NCI-H1694 (cell line): ENCODE measurements at regions not wholly inside any gene's neighbourhood (a gene's known extent, or its start where the extent isn't known, plus 50 kb on each side); places are given as distances from the start of the nearest gene placed in this dataset.

Experiments used
- DNase-seq: peaks from one replicate; lab custom pipeline; 2025; lab: John Stamatoyannopoulos, UW

DNA sequence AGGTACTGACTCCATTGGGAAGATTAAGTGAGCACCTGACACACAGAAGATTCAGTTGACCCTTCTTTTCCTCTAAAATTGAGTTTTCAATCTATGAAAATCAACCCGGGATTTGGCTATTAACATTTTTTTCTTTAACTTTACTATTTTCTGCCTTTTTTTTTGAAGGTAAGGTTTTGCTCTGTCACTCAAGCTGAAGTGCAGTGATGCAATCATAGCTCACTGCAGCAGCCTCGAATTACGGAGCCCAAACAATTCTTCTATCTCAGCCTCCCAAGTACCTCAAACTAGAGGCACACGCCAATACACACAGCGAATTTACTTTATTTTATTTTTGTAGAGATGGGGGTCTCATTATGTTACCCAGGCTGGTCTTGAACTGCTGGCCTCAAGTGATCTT, 1029.5 kb downstream of the MCTP2 start:
- DNase-seq: no peak

DNA sequence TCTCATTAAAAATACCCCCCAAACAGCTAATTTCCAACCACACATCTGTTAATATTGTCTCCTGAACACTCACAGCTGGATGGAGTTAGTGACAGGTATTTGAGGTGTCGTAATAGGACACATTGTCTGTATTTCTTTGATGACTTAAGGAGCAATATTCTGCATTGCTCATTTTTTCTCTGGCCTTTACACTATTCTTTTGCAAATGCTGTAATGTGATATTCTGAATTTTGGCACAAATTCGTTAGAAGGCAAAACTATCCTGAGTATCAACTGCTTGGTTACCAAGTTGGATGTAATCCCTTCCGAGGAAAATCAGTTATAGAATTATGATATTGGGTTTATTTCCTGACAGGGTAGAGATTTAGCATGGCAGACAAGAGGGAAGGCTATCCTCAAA, 1030.2 kb downstream of the MCTP2 start:
- no peak for DNase-seq

DNA sequence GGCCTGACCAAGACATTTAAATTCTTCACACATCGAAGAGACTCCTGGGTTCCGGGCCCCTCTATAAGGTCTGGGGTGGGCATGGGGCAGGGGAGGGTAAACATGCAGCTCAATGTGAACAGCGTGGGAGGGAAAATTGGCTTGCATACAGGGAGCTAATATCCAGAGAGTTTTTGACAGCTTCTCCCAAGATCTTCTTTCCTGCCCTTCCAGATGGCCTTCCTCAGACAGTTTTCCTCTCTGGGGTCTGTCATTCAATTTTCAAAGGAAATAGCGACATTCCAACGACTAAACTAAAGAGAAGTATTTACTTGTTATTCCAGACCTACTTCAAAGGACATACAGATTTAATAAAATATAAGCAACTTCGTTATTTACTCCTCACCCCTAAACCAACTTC, 1030.6 kb downstream of the MCTP2 start:
- no peak for DNase-seq

DNA sequence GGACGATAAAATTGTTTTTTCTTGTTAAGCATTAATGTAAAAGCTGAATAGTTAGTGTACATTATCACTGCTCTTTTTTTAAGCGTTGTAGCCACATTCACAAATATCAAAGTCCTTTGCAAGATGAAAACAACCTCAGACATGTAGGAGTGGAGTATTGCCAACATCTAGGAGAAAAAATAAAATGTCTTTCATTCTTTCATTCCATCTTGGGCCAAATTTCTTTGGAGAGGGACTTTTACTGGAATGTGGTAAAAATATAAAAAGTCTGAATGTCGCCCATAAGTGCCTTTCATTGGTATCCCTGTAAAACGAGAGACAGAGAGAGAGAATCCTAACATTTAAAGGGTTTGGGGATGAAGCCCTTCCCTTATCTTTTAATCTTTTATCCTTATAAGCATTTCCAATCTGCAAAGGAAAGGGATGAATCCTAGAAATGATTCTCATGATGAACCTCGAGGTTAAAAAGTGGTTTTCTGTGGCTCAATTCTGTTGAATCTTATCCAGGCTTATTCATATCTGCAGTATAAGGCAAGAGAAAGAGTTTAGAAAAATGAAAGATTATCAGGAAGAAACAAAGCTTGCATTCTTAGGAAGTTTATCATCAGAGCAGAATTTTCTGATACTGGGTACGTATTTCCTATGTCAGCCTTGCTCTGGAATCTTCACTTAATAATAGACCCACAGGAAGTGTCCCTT, 1031.7 kb downstream of the MCTP2 start:
- no peak for DNase-seq

DNA sequence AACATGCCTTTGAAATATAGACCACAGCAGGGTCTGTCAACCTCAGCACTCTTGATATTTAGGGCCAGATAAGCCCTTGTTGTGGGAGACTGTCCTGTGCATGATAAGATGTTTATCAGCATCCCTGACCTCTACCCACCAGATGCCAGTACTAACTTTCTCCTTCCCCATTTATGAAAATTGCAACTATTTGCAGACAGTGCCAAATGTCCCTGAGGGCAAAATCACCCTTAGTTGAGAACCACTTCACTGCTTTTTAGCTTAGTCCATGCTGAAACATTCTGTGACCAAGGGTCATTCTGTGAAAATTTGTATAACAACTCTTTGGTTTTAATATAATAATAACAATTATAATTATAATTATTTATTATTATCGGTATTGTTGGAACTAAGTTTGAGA, 1032.4 kb downstream of the MCTP2 start:
- DNase-seq: no peak

DNA sequence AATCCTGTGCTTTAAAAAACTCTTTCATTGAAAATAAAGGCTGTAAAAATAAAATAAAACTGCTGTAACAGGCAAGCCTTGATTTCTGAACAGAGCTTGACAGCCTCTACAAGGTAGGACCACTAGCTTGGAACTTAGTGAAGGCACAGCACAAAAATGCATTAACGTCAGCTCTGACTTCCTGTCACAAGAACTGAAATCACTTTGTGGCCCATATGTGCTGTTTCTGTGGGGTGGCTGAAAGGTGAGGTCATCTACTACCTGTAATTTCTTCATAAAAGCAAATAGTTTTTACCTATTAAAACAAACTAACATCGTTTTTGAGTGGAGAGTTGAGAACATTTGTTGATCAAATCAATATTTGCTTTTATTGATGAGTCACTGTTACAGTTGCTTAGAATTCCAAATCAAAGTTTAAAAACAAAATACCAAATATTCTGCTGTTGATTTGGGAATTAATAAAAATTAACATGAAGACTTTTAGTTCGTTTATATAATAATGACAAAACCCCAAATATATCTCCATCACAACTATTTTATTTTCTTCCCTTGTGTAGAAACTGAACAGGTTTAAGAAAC, 1034.1 kb downstream of the MCTP2 start:
- DNase-seq: no peak

DNA sequence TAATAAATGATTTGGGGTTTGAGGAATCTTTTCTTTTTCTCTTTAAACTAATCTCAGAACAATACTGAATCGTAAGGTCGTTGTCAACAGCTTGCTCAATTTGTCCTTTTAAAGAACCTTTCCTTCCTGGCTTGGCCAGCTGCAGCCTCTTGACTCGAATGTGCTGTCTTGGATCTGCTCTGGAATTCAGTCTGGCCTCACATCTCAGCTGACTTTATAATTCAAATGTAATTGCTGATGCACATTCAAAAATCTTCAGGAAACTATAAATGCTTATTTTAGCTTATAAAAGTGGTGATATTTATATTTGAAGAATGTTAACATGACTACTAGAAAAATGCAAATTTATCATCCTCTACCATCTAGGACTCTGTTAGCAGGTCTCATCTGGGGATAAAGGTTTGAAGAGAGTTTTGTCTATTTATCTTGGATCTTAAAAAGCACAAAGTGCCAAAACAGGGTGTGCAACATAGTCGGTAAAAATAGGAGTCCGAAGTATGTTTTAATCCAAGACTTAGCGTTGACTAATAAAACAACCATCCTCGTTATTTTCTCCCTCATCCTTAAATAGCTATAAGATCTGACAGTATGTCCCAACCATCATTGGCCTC, 1035.2 kb downstream of the MCTP2 start:
- no peak for DNase-seq

DNA sequence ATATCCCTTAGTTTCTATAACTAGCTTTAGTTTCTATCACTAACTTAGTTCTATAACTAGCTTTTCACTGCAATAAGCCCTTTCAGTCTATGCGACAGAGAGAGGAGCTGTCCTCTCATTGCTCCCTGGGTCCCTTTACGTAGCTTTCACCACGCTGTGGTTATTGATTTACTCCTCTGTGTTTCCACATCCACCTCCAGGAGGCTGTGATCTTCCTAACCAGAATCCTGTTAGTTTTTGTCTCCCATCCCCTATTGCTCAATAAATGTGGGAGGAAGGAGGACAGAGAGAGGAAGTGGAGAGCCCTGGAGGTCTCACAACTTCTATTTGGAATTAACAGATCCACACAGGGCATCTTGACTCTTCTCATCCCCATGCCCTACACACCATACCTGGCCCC, 1036.1 kb downstream of the MCTP2 start:
- DNase-seq: no peak

DNA sequence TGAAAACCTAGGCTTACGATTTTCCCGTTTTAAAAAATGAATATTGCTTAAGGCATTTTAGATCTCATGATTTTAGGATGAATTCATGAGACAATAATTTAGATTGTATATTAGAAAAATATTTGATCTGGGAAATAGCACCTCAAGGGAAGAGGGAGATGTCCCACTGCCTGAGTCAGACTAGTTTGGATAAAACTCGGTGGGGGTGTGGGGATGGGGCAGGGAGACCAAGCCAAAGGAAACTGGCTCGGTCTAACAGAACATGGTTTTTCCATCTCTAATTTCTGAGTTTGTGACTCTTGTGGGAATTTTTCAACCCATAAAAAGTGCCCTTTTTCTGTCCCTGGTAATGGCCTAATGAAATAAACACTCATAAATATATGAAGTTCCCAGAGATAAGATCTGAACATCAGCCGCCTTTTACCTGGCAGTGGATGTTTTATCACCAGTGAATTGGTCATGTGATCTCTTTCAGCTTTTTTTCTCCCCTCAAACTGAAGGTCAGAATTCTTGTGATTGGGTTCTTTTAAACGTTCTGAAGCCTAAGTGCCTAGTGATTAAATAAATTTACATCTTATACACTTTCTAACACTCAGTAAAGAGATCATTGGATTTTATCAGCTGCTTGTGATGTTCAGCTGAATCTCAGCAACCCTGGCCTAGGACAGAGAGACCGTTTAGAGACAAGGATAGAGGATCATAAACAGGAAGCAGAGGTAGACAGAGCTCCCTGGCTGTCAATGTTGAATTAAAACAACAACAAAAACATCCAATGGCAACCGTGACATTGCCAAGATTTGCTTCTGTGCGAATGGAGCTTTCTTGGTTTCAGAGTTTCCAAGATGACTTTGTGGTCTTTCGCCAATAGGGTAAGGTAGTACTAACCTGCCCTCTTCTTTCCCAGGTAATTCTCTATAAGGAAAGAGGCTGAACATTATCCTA, 1038.2 kb downstream of the MCTP2 start:
- DNase-seq: no peak

DNA sequence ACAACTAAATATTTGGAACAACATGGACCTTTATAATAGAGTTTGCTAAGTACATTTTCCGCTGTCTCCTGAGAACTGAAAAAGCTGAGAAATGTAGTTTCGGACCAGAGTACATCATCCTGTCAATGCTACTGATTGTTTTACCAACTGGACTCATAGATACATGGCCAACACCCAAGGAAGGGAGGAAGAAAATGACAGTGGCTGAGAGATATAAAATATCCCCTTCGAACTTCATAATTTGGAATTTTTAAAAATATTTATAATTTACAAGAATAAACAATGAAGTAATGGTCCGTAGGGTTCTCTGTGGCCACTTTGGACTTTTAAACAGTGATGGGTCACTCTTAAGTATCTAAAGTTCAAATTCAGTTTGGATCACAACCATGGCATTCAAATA, 1042.7 kb downstream of the MCTP2 start:
- DNase-seq: no peak

DNA sequence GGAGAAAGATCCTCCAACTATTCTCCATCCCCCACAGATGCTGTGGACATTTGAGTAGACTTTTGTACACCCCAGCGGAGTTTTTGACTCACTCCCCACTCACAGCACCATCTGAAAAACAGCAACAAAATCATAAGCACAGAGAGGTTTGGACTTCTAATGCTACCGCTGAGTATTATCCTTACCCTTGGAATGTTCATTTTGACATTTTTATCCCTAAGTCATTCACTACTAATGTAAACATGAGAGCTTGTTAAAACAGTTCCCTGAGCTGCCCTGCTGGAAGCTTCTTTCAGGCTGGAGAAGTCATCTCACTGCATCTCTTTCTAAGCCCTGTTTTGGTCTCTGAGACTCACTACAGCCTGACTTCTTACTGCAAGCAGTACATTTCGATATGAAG, 1045.9 kb downstream of the MCTP2 start:
- no peak for DNase-seq

DNA sequence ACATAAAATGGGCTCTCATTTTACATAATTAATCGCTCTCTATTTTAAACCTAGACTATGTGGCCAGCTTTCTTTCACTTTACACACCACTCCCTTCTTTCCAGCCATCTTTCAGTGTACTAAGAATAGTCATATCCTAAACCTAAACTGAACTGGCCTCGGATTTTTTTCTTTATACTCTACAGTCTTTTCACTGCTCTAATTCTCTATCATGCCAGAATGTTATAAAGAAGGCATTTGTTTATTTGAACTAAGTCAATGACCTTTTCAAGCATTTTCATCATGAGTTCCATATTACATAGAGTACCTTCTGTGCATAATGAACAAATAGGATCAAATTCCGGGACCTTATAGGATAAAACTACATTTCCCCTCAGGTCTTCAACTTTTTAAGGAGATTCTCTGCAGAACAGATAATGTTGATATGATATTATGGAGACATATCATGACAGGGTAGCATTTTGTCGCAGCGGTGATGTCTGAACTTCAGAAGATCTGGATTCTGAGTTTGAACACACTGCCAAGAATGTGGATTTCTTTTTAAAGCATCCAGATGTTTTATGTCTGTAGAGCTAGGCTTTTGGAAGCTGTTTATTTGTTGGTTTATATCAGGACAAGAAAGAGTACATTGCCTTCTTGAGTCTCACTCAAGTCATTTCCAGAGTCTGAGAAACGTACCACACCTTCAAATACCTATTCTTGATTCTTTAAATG, 1047.3 kb downstream of the MCTP2 start:
- DNase-seq: no peak

DNA sequence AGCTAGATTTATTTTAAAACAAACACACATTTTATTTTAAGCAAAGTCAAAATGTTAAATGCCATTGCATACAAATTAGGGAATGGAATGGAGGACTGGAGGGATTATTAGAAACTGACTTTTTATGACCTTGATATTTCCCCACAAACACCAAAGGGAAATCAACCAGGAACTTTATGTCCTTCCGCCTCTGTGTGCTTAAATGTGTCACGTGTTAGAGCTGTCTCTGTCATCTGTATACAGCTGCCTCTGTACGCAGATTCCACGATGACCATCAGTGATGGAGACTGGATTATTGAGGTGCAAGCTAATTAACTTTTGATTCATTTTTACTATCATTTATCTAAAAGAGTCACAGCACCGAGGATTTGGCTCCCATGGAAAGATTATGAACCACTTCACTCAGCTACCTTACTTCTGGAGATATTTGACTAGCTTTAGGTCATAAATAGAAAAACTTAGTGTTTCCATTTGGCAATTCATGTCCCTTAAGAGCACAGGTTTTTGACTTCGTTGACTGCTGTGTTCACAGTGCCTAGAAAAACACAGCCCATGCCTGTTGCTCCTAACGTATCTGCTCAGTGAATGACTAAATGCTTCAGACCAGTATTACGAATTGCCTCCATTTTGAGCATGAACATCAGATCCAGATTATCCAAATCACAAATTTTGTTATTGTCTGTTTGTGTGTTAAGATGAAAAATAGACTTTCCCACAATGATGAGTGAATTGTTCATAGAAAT, 1048.1 kb downstream of the MCTP2 start:
- no peak for DNase-seq

DNA sequence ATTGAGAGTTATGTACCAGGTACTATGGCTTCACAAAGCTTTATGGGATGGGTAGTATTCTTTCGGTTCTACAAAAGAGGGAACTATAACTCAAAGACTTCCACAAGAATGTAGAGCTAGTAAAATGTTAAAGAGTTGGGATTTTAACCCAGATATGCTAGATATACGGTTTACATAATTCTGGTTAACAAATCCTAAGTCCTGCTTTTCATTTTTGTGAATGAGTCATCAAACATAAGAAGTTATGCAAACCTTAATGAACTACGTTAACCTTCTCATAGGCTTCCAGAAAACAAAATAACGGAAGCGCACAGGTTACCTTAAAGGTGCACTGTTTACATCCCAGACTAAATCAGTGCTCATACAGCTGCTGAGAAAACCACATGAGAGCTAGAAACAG, 1049.3 kb downstream of the MCTP2 start:
- DNase-seq: no peak

DNA sequence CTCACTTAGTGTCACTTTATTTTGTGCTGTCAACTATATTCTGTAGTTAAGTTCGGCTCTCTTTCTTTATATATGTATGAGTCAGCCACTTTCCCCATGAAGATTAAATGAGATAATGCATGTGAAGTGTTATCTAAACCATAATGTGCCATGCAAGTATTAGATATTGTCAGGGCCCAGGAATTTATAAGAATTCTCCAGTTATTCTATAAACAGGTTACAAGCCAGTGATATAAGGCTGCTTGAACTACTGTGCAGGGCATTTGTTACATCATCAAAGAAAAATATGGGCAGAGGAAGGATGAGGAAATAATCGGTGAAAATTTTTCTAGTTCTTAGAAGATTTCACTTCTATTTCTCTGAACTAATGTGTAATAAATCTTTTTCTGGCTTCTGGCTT, 1049.0 kb upstream of the NR2F2 start:
- DNase-seq: no peak

DNA sequence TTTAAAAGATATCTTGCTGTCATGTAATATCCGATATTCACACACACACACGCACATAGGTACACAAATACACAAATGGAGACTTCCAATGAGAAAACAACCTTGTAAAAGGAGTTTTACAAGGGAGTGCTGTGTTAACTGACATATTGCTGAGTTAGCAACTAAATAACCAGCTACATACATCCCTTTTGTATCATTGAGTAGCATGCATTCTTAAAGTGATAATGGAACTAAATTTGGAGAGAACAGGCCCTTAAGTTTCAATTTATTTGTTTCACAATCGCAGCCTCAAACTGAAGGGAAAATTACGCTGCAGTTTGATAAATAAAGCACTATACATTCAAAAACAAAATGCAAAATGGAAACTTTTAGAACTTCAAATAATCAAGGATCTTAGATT, 1046.0 kb upstream of the NR2F2 start:
- DNase-seq: no peak

DNA sequence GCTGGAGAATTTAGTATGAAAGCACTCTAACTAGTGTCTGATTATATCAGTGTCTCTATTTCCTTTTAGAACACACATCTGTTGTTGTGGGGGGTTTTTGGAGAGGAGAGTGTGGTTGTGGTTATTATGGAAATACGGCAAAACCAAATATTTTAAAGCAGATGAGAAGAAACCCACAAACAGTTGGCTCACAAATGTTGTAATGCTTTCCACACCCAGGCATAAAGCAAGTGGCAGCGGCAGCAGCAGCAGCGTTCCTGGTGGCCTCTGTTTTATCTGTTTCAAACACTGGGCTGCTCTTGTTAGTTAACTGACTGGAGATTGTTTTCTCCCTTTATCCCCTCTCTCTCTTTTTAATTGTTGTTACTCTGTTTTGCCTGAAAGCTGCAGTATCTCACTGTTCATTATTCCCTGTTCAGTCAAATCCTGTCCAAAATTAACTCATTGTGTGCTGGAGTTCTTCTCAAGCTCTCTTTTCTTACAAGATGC, 1045.5 kb upstream of the NR2F2 start:
- no peak for DNase-seq

DNA sequence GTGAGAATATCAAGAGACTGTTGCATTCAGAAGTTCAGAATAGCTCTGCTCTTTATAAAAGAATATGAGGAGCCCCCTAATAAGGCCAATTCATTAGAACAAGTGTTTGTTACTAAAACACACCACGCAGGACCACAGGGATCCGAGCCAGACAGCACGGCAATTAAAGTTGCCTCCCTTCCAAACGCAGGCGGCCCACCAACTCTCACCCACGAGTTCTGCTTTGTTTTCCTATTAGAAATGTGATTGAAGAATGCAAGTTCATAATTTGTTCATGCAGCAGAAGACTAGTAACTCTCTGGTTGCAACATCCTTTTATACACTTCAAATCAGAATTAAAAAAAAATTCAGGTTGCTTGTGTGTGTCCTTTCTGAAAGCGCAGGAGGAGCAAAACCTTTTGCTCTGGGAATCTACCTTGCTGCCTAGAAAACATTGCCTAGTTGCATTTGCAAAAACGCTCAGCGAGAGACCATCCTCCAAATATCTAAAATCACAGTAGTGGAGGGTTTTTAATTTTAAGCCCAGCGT, 1044.1 kb upstream of the NR2F2 start:
- no peak for DNase-seq

DNA sequence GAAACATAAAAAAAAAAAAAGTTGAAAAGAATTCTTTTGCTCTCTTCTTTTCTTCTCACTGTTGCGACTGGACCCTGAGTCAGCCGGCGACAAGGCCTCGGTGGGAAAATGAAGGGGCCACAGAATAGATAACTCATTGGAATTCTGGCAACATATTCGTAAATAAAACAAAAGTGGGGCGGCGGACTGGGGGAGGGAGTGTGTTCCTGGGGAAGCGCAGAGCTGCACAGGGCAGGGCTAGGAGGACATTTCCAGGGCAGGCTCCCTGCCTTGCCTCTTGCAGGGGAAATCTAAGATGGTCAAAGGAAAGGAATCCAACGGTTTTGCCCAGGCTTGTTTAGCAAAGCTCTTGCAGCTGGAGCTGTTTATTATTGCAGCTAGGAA, 1042.8 kb upstream of the NR2F2 start:
- no peak for DNase-seq

DNA sequence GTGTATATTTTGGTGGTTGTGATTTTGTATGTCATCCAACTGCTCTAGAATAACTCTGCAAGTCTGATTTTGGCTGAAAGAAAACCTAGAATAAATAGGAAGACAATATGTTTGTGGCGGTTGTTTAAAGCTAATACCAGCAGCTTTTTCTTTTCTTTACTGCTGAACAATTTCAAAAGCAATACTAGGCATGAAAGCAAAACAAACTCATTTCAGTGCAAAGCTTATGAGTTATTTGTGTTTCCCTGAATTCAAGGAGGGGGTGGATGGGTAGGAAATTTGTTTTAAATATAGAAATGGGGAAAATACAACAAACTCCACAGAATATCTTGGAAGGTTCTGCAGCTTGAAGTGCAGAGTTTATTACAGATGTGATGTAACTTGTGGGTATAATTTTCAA, 1041.9 kb upstream of the NR2F2 start:
- no peak for DNase-seq
